ENCODE measurements at regions not wholly inside any gene's neighbourhood (a gene's known extent, or its start where the extent isn't known, plus 50 kb on each side); places are given as distances from the start of the nearest gene placed in this dataset.

DNA sequence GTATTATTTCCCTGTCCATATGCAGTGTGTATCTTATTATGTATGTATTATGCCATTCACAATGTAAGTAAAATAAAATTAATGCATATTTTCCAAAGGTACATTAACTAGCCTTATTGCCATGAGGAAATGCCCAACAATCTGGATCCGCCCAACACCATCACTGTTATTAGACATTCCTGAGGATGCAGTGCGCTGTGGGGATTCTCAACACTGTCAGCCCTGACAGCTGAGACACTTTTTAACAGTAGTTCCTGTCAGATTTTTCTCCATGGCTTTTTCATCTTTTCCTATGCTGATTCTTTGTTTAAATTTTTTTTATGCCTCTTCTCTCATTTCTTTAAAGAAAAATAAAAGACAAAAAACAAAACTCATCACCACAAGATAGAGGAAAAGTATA lies 1632.9 kb upstream of the PABPC4L start:
- Histone ChIP-seq H3K27ac (ENCODE audit: low read depth, low read length) (no peak overlapping the region), H3K27me3 (ENCODE audit: control insufficient read depth, insufficient read depth, low read length) (no peaks in the 10 kb centered on the region), H3K4me3 (ENCODE audit: low read depth, low read length) (no peak overlapping the region), H3K9me3 (ENCODE audit: control insufficient read depth, insufficient read depth, low read length) (no peaks in the 10 kb centered on the region)
- ChIA-PET CTCF (no interaction called here), POLR2A (no interaction called here)
- DNase-seq (ENCODE audit: low read depth, low spot score): no peak
- TF ChIP-seq, protein P1, sequence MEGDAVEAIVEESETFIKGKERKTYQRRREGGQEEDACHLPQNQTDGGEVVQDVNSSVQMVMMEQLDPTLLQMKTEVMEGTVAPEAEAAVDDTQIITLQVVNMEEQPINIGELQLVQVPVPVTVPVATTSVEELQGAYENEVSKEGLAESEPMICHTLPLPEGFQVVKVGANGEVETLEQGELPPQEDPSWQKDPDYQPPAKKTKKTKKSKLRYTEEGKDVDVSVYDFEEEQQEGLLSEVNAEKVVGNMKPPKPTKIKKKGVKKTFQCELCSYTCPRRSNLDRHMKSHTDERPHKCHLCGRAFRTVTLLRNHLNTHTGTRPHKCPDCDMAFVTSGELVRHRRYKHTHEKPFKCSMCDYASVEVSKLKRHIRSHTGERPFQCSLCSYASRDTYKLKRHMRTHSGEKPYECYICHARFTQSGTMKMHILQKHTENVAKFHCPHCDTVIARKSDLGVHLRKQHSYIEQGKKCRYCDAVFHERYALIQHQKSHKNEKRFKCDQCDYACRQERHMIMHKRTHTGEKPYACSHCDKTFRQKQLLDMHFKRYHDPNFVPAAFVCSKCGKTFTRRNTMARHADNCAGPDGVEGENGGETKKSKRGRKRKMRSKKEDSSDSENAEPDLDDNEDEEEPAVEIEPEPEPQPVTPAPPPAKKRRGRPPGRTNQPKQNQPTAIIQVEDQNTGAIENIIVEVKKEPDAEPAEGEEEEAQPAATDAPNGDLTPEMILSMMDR (IDR thresholded peaks at IDR 0.05; ENCODE audit: low read depth, low read length): no peak

DNA sequence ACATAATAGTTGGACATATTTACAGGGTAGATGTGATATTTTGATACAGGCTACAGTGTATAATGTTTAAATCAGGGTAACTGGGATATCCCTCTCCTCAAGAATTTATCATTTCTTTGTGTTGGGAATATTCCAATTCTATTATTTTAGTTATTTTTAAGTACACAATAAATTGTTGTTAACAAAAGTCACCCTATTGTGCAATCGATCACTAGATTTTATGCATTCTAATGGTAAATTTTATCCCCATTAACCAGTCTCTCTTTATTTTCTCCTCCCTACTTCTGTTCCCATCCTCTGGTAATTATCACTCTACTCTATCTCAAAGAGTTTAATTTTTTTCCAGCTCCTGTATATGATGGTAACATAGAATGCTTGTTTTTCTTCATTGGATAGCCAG lies 1631.9 kb upstream of the PABPC4L start:
- TF ChIP-seq, protein P1 (IDR thresholded peaks at IDR 0.05; ENCODE audit: low read depth, low read length): no peak
- Histone ChIP-seq H3K4me3 (ENCODE audit: low read depth, low read length) (no peak overlapping the region), H3K27ac (ENCODE audit: low read depth, low read length) (no peak overlapping the region), H3K27me3 (ENCODE audit: control insufficient read depth, insufficient read depth, low read length) (no peaks in the 10 kb centered on the region), H3K9me3 (ENCODE audit: control insufficient read depth, insufficient read depth, low read length) (no peaks in the 10 kb centered on the region)
- POLR2A ChIA-PET: no interaction called here
- CTCF ChIA-PET: no interaction called here
- no peak for DNase-seq (ENCODE audit: low read depth, low spot score)

DNA sequence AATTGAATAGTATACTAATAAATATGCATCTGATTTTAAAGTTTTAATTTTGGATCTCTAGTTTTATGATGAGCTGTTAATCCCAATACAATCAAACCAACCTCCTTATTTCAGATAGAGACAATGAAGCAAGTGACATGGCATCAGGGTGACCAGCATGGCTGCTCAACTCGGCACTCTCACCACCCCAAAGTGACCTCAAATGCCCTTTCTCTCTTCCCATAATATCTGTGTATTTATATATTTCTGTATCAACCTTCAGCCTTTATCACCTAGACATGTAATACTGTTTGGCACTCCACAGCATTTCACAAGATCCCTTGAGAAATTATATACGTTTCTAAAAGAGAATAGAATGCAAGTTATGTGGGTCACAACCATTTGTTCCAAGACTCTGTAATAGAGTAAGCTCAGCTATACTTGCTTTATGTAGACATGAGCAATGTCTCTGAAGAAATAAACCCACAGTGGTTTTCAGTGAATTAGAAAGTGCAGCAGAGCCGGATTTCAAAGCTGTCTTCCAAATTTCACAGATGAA lies 1623.2 kb upstream of the PABPC4L start:
- DNase-seq (ENCODE audit: low read depth, low spot score): no peak
- Histone ChIP-seq H3K27me3 (ENCODE audit: control insufficient read depth, insufficient read depth, low read length) (no peaks in the 10 kb centered on the region), H3K9me3 (ENCODE audit: control insufficient read depth, insufficient read depth, low read length) (no peaks in the 10 kb centered on the region), H3K27ac (ENCODE audit: low read depth, low read length) (no peak overlapping the region), H3K4me3 (ENCODE audit: low read depth, low read length) (no peak overlapping the region)
- TF ChIP-seq, protein P1 (IDR thresholded peaks at IDR 0.05; ENCODE audit: low read depth, low read length): no peak
- POLR2A ChIA-PET: no interaction called here
- CTCF ChIA-PET: interaction anchor here (0.5 kb wide), 1 partner anchor 1290 kb away, joined by 3 read pairs; no protein-coding TSS in a partner anchor

DNA sequence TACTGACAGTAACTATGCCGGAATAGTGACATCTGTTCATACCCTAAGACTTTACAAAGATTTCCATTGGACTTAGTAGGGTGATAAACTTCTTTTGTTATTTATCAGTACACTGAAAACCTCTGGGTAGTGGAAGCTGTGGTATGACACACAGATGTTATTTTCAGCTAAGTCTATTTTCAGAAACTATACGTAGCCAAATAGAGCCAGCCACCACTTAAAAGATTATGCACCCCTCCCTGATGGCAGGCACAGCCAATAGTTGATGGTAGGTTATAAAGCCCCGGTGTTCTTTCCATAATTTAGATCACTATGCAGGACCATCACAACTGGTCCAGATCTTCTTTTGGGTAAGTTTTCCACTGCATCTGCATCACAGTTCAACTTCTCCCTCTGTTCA lies 1603.2 kb upstream of the PABPC4L start:
- TF ChIP-seq, protein P1 (IDR thresholded peaks at IDR 0.05; ENCODE audit: low read depth, low read length): no peak
- Histone ChIP-seq H3K4me3 (ENCODE audit: low read depth, low read length) (no peak overlapping the region), H3K27ac (ENCODE audit: low read depth, low read length) (no peak overlapping the region), H3K27me3 (ENCODE audit: control insufficient read depth, insufficient read depth, low read length) (no peaks in the 10 kb centered on the region), H3K9me3 (ENCODE audit: control insufficient read depth, insufficient read depth, low read length) (no peaks in the 10 kb centered on the region)
- DNase-seq (ENCODE audit: low read depth, low spot score): no peak
- ChIA-PET POLR2A (no interaction called here), CTCF (no interaction called here)

DNA sequence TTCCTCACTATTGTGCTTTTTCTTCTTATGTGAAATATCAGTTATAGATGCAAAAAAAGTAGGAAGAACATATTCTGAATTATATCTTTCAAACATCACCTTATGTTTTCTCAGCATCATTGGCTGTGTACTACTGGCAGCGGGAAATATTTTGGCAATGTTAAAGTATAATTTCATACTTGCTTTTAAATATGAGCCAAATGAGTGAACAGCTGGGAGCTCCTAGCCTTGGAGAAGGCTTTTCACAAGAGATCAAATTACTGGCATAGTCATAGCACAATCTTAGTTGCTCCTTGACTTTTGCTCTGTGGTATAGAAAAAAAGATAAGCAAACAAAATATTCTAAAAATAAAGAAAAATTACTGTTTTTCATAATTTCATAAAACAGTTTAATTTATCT lies 1575.8 kb upstream of the PABPC4L start:
- no peaks in the 10 kb centered on the region for H3K27me3 ChIP-seq (ENCODE audit: control insufficient read depth, insufficient read depth, low read length)
- ChIA-PET CTCF (no interaction called here), POLR2A (no interaction called here)
- H3K27ac ChIP-seq (ENCODE audit: low read depth, low read length): no peak overlapping the region
- DNase-seq (ENCODE audit: low read depth, low spot score): no peak
- peaks cover 3% of the 10 kb centered on the region; the same call in 1 of the 2 replicates for H3K9me3 ChIP-seq (ENCODE audit: control insufficient read depth, insufficient read depth, low read length)
- H3K4me3 ChIP-seq (ENCODE audit: low read depth, low read length): no peak overlapping the region
- TF ChIP-seq, protein P1 (IDR thresholded peaks at IDR 0.05; ENCODE audit: low read depth, low read length): no peak
